Choroid plexus epithelial cell (primary cell): ENCODE measurements at regions not wholly inside any gene's neighbourhood (a gene's known extent, or its start where the extent isn't known, plus 50 kb on each side); places are given as distances from the start of the nearest gene placed in this dataset.
A peak's percentile ranks its signal among the peaks of the same experiment; 100 is the strongest.

ENCODE experiments used
- DNase-seq: peaks from one replicate; pipeline ENCODE4 v3.0.0-alpha.2; 2010; ENCODE audit warnings: low read depth
- H3K4me3 ChIP-seq: 2 replicates; pipeline ENCODE4 v1.5.1; 2011; ENCODE audit warnings: low read depth, mild to moderate bottlenecking, control low read depth, low read length, moderate library complexity
- TF ChIP-seq, protein P1 (sequence below): conservative IDR thresholded peaks from 2 replicates; pipeline ENCODE4 v1.5.1; 2011; ENCODE audit warnings: low read depth, mild to moderate bottlenecking, control low read depth, inconsistent platforms, low read length, moderate library complexity

DNA sequence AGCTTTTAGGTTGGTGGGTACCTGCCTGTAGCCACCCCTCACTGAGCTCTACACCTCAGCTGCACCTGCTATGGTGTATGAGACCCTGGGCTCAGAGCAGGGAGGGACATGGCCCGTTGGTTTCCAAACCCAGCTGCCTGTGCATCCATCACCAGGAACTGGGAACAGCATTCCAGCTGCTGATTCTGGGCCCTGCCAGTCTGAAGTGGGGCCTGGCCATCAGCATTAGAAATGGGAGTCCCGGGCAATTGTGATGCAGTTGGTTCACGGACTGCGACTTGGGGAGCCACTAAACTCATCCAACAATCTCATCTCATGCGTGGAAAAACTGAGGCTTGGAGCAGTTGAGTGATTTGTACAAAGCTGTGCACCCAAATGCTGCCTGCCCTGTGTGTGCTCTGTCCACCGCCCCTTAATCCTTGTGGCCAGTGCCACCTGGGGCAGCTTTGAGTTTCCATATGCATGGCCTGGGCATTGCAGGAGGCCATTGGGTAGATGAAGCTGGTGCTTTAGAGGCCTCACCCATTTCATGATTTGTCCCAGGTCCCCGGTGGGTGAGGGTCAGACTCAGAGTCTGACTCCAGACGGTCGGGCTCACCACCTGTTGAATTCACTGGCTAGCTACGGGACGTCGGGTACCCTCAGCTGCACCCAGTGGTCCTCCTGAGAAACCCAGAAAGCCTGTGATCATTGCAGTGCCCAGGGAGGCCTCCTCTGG, 109.0 kb upstream of the SHH start:
- H3K4me3 ChIP-seq, result no peak overlapping the region
- DNase-seq, result no peak
- TF ChIP-seq, protein P1, sequence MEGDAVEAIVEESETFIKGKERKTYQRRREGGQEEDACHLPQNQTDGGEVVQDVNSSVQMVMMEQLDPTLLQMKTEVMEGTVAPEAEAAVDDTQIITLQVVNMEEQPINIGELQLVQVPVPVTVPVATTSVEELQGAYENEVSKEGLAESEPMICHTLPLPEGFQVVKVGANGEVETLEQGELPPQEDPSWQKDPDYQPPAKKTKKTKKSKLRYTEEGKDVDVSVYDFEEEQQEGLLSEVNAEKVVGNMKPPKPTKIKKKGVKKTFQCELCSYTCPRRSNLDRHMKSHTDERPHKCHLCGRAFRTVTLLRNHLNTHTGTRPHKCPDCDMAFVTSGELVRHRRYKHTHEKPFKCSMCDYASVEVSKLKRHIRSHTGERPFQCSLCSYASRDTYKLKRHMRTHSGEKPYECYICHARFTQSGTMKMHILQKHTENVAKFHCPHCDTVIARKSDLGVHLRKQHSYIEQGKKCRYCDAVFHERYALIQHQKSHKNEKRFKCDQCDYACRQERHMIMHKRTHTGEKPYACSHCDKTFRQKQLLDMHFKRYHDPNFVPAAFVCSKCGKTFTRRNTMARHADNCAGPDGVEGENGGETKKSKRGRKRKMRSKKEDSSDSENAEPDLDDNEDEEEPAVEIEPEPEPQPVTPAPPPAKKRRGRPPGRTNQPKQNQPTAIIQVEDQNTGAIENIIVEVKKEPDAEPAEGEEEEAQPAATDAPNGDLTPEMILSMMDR, result no peak

DNA sequence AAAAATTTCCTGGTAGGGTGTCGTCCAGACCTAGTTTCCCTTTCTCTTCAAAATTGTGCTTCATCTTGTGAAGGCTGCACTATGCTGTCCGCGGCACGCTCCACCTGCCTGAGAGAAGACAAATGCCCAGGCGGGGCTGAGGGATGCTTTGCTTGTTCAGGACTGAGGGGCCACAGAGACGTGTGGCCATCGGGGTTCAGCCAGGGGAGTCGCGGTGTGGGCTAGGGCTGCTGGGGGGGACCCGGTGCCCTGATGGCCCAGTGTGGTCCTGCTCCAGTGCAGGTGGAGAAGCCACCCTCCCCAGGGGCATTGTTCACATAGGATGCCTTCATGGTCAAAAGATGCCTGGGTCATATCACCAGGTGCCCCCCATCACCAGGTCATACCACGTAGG, 107.8 kb upstream of the SHH start:
- TF ChIP-seq, protein P1, result no peak
- no peak for DNase-seq
- H3K4me3 ChIP-seq, result no peak overlapping the region

DNA sequence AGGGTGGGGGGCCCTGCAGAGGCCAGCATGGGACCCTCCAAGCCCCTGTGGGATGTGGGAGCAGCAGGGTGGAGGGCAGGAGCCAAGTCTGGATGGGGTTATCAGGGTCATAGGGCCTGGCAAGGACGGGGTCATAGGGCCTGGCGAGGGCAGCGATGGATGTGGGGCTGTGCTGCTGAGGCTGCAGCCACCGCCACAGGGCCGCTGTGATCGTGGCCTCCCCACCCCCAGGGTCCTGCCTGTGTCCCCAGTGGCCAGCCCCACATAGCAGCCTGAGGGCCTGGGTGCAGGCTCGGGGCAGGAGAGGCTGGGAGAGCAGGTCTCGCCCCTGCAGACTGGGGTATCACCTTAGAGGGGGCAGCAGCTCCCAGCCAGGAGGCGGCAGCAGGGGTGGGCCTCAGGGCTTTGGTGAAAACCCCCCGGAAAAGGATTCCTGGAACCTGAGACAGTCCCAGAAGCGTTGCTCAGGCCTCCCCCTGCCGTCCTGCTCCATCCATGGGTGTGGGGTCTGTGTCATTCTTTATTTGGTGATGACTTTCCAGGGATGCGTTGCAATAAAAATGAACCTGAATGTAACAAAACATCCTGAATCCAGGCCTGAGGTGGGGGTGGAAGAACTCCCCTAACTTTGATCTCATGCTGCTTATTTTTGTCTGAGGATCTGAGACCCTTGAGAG, 107.3 kb upstream of the SHH start:
- TF ChIP-seq, protein P1, result no peak
- H3K4me3 ChIP-seq, result no peak overlapping the region
- no peak for DNase-seq

DNA sequence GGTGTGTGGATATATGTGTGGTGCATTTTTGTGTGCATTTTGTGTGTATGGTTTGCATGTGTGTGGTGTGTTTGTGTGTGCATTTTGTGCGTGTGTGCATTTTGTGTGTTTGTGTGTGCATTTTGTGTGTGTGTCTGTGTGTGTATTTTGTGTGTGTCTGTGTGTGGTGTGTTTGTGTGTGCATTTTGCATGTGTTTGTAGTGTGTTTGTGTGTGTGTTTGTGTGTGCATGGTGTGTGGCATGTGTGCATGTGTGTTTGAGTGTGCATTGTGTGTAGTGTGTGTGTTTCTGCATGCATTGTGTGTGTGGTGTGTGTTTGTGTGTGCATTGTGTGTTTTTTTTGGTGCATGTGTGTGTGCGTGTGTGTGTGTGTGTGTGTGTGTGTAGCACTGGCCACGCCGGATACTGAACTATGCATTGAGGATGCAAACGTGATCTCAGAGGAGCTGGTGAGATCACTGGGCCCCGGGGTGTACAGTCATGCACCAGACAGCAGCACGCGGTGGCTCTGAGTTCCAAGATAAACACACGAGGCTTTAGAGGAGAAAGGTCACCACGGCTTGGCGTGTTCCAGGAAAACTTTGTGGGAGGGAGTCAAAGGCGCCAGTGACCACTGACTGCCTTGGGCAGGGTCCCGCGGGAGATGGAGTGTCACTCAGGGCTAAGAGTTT, 106.6 kb upstream of the SHH start:
- TF ChIP-seq, protein P1, result no peak
- DNase-seq, result peak; percentile 96
- no peak overlapping the region for H3K4me3 ChIP-seq

DNA sequence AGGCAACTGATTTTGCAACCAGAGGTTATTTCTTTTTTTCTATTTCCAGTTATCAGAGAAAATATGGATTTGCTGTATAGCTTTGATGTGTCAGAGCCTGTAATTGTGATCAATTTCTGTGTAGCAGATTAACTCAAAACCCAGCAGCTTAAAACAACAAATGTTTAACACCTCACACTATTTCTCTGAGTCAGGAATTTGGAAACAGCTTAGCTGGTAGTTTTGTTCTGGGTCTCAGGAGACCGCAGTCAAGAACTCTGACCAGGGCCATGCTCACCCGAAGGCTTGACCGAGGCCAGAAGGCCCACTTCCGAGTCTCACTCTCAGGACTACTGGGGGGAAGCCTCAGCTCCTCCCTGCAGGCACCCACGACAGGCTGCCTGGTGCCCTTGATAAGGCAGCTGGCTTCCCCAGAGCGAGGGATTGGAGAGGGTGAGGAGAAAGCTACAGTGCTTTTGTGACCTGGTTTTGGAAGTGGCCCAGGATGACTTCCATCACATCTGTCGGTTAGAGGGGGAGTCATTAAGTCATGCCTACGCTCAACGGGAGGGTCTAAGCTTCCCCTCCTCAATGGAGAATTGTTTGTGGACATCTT, 105.7 kb upstream of the SHH start:
- no peak overlapping the region for H3K4me3 ChIP-seq
- DNase-seq, result peak; percentile 25
- TF ChIP-seq, protein P1, result no peak

DNA sequence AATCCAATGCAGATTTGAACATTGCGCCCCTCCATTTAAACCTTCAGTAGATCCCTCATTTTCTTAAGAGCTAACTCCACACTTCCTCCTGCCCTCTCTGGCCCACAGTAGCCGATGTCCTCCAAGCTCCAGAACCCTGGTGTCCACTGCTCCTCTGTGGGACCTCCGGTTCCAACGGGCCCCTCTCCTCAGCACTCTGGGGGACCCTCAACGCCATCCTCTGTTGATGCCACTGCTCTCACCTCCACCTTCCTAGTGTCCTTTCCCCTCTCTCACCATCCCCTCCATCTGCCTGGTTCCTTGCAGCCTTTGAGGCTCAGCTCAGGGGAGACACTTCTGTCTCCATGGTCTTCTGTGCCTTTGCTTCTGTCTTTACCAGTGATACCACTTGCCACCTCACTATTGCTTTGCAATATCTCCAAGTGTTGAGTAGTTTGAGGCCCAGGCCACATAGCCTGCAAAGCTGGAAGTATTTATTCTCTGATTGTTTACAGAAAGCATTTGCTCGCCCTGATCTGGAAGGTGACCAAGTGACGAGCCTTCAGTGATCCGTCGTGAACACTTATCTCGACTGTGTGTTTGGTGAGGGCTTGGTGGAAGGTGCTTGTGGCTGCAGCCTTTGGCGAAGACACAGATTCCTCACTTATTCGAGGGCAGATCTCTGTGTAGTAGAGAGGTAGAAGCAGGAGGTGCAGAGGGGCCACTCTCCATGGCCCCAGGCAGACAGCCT, 104.8 kb upstream of the SHH start:
- H3K4me3 ChIP-seq, result no peak overlapping the region
- TF ChIP-seq, protein P1, result no peak

More for the DNA sequence above, 104.8 kb upstream of the SHH start:
- DNase-seq, result no peak
